ENCODE measurements at regions not wholly inside any gene's neighbourhood (a gene's known extent, or its start where the extent isn't known, plus 50 kb on each side); places are given as distances from the start of the nearest gene placed in this dataset.

DNA sequence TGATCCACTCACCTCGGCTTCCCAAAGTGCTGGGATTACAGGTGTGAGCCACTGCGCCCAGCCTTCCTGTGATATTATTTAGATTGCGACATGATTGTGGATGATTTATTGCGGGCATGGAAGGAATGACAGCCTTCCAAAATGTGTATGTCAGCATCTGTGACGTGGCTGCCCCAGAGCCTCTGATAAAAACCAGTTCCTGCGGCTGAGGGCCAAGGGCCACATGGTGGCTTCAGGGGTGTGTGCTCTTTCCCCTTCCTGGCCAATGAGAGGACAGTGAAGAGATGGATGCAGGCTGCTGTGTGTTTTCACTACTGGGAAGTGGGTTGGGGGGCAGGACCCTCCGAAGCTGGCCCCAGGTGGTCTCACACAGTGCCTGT, 57.4 kb upstream of the HGFAC start:
- no peak for DNase-seq

DNA sequence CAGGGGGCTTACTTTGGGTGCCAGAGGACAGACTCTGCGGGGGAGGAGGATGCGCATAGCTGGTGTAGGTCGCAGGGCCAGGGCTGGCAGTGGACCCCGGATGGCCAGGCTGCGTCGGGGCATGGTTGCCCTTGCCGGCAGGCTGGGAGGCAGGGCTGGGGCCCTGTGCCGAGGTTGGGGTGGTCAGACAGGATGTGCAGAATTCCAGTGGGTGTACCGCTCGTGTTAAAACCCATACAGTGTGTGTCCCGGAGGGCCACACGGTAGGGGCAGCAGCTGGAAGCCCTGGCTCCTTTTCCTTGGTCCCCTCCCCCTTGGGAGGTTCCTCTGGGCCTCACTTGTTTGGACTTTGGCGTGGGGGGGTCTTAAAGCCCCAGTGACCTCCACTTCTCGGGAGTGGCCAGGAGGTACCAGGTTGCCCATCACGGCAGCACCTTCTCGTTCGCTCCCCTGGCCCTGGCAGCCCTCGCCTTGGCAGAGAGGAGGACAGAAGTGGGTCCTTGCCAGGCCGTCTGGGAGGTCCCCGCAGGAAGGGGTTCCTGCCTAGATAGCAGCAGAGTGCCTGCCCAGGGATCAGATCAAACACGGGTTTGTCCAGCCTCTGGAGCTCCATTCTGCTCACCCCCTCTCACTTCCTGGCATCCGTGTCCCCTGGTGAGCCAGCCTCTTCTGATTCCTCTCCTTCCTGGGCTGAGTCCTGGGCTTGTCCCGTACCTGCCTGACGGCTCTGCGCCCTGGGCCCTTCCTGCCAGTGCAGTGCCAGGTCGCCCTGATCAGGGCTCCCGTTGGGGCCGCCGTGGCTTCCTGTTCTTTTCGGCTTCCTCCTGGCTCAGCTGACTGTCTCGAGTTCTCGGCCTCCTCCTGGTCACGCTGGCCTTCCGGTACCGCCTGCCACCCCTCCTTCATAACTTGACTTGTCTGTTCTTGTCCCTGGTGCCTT, 56.7 kb upstream of the HGFAC start:
- no peak for DNase-seq

DNA sequence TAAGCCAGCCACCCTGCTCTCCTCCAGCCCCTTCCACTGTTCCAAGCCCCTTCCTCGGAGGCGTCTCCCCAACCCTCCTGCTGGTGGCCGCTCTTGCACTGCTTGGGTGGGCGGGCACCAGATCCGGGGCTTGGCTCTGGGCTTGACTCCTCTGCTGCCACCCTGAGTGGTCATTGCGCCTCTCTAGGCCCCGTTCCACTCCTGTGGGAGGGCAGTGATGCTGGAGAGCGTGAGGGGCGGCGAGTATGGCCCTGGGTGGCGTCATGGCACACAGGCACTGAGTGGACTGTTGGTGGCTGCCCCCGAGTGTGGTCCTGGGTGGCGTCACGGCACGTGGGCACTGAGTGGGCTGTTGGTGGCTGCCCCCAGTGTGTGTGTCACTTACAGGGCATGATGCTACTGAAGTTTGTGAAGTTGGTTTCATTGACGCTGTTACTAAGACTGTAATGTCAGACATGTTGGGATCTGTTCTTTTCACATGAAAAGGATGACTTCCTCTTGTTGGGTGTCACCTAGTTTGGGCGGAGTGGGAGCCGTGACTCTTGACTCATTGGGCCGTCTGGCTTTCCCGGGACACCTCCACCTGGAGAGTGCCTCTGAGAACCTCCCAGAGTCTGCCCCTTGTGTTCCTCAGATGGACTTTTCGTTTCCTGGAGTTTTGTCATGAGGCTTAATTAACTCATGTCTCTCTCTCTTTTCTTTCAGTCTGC, 55.9 kb upstream of the HGFAC start:
- no peak for DNase-seq

DNA sequence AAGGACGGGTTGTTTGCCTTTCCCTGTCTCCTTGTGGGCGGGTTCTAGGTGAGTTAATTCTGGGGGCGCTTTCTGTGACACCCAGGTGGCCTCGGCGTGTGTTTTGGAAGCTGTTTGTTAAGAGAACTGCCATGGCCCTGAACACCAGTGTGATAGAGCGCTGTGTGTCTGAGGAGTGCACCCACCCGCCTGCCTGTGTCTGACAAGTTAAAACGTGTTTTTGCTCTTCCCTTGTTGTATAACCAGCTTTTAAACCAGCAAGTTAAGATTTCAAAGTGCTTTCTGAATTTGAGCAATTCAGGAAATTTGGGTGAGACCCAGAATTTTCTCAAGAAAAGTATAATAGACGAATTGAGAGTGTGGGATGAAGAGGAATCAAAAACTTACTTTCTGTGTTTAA, 55.2 kb upstream of the HGFAC start:
- DNase-seq = no peak

DNA sequence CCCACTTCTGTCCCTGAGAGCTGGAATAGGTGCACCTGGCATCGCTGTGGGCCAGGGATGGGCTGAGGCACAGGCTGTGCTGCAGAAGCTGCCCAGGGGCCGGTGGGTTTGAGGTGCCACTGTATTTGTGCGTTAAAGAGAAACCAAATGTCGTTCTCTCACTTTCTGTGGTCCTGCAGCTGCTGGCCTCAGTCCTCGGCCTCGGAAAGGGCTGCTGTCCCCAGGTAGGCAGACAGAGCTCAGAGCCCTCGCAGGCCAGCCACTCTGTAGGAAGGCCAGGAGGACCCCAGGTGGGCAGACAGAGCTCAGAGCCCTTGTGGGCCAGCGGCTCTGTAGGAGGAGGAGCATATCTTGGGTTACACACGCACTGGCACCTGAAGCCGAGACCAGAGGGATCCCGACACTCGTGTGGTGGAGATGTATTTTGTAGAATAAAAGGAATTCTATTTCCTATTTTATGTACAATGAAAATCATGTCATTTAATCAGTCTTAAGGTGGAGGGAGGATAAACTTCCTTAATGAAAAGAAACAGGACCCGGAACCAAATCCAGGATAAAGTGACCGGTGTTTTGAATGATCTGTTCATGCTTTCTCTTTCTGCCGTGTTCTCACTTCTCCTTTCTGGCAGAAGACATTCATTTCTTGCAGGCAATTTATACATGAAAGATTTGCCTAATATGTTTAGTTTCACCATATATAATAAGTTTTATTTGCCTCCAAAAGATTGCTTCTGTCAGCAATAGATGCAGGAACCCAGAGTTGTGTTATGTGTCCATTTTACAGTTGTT, 54.4 kb upstream of the HGFAC start:
- no peak for DNase-seq

DNA sequence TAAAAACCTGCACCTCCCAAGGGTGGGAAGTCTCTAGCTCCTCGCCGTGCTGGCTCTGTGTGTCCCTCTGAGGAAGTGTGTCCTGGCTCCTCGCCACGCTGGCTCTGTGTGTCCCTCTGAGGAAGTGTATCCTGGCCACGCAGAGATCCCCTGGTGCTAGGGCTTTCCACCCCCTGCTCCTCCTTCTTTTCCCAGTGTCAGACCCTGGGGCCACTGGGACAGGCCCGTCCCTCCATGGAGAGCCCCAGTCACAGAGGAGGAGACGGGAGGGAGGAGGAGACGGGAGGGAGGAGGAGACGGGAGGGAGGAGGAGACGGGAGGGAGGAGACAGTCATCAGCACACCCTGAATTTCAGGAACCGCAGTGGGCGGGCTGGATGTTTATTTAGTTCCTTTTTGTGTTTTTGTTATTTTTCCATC, 53.8 kb upstream of the HGFAC start:
- DNase-seq = peak; percentile 72

DNA sequence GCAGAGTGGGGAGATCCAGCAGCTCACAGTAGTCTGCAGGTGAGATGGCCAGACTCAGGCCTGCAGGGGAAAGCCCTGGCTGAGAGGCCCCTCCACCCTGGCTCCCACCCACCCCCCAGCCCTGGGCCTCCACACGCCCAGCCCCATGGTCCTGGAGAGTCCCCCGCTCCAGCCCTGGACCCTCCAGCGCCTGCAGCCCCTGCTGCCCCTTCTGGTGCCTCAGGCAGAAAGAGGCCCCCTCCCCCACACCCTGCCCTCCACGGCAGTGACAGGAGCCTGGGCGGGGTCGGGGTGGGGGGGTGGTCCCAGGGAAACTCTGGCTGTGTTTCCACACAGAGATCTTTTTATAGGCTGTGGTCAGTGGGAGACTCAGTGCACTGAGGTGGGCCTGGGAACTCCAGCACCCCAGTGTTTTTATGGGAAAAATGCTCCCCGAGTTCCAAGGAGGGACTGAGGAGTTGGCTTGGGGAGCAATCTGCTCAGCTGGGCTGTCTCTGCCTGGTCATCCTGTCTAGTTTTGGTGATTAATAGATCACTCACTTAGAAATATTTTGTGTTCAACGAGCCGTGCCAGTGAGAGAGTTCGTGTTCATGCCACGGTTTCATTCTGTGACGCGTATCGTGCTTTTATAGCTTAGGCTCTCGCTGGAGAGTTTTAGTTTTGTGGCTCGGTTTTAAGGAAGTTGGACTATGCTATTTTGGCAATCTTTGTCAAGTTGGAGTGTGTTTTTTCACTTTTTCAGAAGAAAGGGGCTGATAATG, 53.1 kb upstream of the HGFAC start:
- peak; percentile 63 for DNase-seq

DNA sequence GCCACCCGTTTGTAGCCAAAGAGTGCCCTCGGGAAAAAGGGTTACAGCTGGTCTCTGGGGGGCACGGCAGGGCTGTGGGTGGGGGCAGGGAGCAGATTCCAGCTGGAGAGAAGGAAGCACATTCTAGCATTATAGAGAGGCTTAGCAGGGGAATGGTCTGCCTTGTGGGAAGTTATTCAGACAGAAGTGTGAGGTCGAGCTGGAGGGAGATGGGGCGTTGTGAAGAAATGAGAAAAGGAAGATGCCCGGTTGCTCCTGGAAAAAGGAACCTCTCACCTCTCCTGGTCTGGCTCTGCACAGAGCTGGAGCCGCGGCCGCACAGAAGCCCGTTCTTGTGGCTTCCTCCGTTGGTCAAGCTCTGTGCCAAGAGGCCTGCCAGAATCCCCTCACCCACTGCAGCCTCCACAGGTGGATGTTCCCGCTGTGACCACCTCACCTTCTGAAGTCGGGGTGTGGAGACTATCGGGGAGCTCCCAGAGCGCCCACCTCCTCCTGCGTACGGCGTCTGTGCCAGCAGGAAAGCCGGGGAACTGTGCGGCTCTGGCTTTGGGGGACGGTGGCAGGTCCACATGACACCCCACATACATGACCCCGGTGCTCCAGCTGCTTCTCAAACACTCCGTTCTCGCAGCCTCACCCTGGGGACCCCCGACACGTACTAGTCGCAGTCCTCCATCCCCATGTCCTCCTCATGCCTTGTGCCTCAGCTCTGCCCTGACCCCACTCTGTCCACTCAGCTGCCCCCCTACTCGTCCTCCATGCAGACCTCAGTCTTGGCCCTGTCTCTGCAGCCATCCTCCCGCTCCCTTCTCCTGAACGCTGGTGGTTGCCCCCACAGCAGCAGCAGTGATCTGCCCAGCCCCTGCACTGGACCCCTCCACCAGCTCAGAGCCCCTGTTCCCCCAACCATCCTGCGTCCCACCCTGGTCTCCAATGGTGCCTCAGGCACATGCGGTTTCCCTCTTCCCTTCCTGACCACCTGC, 52.2 kb upstream of the HGFAC start:
- no peak for DNase-seq

DNA sequence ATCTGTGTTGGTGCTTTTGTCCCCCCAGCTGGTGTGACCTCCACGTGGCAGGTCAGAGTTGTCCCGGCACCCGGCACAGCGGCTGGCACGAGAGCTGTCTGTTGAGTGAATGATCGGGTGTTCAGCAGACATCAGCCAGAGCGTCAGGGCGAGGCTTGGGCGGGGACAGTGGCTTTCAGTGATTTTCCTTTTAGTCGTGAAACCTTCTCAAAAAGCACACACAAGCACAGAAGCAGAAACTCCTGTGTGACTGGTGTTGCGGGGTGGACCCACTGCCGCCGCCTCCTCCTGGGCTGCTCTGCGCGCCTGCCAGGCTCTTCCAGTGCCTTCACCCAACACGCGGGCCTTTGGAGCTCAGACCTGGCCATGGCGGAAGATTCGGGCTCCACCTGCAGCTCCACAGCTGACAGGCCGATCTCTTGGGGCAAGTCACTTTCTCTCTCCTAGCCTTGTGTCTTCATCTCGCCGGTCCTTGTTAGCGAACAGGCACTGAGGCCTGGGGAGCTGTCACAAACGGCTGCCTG, 51.4 kb upstream of the HGFAC start:
- no peak for DNase-seq

DNA sequence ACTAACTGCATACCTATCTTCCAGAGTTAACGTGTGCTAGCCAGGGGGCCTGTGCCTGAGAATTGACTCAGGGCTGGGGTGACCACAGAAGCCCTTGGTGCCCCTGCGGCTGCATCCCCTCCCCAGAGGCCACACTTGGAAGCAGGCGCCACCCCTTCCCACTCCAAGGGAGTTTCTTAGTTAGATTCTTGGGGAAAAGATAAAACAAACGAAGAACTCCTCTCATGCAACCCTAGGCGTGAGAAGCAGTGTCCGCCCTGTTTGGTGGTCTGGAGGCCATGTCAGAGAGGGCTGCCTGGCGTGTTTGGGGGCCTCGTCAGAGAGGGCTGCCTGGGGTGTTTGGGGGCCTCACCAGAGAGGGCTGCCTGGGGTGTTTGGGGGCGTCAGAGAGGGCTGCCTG, 50.3 kb upstream of the HGFAC start:
- DNase-seq = no peak
